GM03348 (cell line): ENCODE measurements at regions not wholly inside any gene's neighbourhood (a gene's known extent, or its start where the extent isn't known, plus 50 kb on each side); places are given as distances from the start of the nearest gene placed in this dataset.

Source experiments
- DNase-seq: peaks from one replicate; pipeline ENCODE4 v3.0.0; 2012; ENCODE audit warnings: low spot score

DNA sequence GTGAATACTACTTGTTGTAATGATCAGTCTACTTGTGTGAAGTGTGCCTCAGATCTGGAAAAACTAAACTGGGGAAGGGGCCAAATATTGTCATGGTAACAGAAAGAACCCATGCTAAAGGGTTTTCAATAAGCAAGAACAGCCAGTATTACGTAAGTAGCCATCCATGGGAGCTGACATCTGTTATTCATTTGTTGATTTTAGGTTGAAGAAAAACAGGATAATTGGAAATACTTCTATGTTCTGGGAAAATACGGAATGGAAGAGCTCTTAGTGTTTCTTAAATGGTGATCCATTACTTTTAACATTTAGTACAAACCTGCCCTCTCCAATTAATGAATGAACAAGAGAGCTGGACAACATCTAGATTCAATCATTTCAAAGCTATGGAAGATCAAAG, 485.8 kb downstream of the NTRK2 start:
- DNase-seq = no peak

DNA sequence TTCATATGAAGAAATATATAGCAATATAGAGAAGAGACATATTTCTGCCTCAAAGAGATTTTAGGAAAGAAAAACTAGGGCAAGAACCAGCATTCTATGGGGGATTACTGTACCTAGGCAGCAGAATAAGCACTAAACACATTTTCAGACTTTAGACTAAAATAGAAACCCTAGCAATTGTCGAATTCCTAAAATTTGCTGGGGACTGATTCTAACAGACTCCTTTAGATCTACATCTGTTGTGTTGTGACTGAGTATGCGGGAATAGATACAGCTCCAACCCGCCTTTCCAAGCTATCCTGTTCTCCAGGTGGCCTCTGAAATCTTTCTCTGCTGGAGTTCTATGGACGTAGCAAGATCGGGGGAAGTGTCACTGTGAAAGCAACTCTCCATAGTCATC, 482.2 kb downstream of the NTRK2 start:
- no peak for DNase-seq

DNA sequence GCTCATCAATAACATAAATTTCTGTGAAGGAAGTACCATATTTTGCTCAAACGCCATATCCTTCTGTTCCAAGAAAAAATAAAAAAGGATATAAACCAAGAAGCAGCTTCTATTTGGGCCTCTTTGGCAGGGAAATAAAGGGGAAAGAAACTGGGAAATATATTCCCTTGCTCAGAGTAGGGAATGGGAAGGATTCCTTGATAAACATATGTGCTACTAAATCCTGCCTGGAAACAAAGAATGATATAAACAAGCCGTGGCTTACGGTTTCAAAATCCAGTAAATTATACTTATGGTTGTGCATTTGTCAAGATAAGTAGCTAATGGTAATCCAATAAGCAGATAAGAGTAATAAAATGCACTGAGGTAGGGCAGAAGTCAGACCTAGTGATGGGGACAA, 481.6 kb downstream of the NTRK2 start:
- no peak for DNase-seq

DNA sequence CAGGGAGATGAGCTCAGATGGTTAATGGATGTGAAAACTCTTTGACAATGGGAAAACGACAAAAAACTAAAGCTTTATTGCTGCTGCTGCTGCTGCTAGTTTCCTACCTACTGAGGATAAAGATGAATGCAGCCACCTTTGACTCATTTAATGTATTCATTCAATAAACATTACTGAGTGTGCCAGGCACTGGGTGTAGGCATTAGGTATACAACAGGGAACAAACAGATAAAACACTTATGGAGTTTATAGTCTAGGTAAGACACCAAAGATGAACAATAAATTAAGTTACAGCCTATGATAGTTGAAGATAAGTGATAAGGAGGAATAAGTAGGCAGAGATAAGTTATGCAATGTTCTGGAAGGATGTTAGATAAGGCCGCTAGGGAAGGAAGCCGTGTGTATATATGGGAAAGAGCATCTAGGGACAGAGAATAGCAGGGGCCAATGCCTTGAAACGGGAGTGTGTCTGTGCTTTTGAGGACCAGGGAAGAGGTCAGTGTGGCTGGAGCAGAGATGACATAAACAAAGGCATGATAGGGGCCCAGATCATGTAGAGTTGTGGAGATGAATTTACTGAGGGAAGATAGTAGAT, 477.6 kb downstream of the NTRK2 start:
- no peak for DNase-seq

DNA sequence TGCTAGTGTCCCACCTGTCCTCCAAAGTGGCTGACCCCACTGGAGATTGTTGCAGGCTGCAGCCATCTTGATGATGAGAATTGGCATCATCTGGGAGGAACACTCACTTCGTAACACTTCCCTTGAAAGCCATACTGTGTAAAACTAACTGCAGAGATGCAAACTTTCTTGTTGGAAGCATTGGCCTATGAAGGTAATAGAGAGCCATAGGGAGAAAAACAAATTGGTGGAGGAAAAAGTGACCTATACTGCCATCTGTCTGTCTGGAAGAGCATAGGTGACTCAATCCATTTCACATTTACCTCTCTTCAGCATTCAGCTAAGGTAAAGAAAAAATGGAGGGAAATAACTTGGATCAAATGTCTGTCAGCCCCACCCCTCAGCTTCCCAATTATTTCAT, 473.4 kb downstream of the NTRK2 start:
- peak; percentile 12 for DNase-seq

DNA sequence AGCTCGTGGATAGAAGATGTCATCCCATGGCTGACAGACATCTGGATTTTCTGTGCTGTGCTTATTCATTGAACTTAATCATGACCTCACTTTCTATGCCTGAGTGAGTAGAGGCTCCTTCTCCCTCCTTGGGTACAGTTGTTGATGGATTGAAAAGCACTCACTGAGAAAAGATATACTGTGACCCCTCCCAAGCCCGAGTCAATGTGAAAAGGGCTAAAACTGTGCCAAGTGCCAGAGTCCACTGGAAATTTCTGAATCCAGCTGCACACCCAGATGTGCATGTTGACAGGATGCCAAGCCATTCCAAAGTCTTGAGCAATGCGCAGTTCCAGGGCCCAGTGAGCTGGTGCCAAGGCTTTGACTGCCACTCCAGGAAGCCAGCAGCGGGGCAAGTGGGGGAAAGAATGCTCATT, 473.0 kb downstream of the NTRK2 start:
- DNase-seq = no peak

DNA sequence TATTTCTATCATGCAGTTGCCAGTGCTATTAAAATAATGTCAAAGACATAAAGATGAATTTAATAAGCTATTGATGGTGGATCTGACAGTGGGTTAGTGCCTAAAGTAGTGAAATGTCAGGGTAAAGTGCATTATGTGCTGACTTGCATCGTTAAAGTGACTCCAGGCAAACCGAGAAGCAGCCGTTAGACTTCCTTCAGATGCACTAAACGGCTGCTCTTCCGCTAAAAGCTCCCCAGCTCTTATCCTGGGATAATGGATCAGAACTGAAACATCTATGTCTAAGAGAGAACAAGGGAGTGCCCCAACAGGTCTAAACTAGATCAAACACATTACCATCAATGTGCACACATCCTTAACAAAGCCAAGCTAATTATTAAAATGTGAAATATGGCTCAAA, 468.2 kb downstream of the NTRK2 start:
- DNase-seq = no peak

DNA sequence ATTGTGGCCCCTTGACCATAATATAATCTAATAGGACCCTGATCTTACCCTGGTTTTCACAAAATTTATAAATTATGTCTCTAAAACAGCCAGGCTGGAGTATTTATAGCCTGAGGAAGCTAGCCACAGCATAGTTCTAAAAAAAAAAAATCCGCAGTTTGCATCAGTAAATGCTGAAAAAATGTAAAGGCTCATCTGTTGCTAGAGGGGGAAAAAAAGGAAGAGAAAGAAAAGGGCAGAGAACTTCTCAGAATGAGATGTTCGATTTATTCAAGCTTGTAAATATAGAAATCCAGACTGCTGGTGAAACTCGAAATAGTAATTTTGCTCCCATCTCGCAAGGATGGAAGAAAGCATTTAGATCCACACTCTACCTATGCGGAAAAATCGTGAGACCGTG, 467.5 kb downstream of the NTRK2 start:
- DNase-seq = no peak

DNA sequence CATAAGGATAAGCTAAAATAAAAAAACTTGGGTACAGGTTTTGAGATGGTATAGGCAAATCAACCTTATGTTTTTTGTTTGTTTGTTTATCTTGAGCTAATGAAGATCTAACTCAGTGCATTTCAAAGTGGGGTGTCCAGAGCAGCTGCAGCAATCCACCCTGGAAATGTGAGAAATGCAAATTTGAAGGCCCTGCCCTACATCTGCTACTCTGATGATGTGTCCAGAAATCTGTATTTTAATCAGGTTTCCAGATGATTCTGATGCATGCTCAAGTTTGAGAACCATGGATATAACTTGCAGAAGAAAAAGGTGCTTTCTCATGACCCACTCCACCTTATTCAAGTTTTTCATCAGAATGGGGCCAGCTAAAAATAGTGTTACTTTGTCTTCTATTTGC, 467.0 kb downstream of the NTRK2 start:
- no peak for DNase-seq

DNA sequence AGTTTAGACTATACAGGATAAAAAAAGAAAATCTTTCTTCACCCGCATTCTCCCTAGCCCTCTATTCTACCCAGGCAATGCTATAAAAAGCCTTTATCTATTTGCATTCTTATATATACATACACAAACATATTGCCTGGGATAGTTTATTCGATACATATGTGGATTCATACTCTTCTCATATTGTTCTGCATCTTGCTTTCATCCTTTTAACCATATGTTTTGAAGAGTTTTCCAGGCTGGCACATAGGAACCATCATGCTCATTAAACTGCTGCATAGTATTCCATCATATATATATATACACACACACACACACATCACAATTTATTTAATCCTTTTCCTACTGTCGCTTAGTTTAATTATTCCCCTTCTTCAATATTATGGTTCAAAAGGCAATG, 461.2 kb downstream of the NTRK2 start:
- DNase-seq = no peak

DNA sequence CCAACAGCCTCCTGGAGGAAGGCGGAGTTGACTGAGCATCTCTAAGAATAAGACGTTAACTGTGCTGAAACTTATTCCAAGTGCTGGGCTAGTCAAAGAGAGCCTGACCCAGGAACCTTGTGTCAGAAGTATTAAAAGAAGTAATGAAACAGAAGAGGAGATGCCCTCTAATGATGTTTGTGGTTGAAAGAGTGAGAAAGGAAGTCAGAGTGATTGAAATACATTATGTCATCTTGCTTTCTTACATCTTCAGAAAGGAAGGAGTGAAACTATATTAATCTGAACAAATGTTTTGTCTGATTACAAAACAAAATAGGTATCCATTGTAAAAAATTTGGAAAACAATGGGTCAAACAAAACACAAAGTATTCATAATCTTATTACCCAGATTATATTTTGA, 460.7 kb downstream of the NTRK2 start:
- DNase-seq = no peak

DNA sequence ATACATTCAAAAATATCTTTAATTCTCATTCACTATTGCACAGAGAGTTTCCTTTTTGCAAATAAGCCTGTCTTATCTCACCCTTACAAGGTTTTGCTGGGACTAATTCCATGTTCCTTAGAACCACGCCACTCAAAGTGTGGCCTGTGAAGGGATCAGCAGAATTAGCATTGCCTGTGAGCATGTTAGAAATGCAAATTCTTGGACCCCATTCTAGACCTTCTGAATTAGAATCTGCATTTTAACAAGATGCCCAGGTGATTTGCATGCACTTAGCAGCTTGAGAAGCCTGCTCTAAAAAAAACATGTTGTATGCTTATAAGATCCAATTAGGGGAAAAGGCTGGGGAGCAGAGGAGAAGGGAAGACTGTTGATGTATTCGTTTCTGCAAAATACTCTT, 460.0 kb downstream of the NTRK2 start:
- no peak for DNase-seq

DNA sequence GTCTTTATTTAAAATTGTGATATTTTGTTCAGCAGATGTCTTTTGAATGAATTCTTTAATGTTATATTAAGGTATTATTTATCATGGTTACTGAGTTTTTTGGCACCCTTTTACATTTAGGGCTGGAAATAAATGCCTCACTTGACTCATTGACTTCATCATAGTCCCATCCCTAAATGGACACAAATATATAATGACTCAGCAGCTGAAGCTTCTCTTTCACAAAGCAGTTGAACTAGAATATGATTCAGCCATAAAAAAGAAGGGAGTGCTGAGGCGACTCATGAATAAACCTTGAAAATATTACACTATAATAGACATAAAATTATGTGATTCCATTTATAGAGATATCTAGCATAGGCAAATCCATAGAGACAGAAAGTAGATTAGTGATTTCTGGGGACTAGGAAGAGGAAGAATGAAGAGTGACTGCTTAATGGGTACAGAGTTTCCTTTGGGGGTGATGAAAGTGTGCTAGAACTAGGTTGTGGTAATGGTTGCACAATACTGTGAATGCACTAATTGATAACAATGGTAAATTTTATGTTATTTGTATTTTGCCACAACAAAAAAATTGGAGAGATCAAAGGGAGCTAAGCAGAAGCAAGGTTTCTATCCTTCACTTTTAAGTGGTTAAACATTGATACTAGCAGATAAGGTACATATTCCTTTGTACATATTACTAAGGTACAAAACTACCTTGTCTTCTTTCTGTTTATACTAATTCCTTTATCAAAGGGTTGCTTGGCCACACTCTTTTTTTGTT, 449.6 kb downstream of the NTRK2 start:
- DNase-seq = no peak

DNA sequence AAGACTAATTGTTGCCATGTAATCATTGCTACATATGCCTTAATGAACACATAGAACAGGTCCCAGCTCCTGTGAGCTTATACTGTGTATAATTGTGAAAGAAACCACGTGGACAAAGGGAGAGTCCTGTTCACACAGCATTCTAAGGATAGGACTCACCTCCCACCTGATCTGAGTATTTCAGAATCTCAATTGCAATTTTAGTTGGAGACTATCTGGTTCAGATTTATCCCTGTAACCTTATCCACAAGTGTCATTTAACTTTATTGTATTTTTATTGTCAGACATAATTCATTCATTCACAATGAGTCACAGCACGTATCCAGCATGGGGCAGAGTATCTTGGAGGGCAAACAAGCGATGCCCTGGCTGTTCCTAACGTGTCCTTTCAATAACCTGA, 448.3 kb downstream of the NTRK2 start:
- no peak for DNase-seq

DNA sequence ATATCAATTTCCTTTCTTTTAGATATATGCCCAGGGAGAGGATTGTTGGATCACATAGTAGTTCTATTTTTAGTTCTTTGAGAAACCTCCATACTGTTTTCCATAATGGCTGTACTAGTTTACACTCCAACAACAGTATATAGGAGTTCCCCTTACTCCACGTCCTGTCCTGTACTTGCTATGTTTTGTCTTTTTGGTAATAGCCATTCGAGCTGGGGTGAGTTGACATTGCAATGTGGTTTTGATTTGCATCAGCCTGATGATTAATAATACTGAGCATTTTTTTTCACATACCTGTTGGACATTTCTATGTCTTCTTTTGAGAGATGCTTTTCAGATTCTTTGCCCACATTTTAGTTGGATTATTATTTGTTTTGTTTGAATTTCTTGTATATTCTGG, 445.9 kb downstream of the NTRK2 start:
- no peak for DNase-seq

DNA sequence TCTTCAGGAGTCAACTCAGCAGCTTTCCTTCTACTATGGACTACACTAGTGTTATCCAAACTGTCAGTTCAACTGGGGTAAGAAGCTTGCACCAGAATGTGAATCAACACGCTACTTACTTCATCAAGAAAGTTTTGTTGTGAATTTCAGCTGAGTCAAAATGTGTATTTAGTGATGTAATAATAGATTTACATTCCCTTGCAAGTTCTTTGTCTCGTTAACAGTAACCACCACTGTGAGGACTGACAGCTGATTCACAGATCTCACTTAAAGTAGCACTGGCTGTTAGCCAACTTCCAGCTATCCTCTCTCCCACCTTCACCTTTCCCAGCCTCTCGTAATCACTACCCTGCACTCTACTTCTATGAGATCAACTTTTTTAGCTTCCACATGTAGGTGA, 445.3 kb downstream of the NTRK2 start:
- no peak for DNase-seq

DNA sequence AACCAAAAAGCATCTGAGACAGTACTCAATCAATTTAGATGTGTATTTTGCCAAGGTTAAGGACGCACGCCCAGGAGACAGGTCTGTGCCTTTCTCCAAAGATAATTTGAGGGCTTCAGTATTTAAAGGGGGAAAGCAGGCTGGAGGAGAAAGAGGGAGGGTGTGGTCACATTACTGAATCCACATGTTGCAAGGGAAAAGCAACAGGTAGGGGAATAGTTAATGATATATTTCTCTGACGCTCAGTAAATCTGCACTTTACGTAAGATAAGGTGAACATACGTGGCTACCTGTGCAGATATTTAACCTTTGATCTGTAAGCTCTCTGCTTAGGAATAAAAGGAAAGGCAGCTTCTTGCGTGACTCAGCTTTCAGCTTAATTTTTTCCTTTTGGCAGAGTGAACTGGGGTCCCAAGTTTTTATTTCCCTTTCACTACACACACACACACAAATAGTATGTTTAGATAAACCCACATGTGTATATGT, 443.4 kb downstream of the NTRK2 start:
- DNase-seq = no peak

DNA sequence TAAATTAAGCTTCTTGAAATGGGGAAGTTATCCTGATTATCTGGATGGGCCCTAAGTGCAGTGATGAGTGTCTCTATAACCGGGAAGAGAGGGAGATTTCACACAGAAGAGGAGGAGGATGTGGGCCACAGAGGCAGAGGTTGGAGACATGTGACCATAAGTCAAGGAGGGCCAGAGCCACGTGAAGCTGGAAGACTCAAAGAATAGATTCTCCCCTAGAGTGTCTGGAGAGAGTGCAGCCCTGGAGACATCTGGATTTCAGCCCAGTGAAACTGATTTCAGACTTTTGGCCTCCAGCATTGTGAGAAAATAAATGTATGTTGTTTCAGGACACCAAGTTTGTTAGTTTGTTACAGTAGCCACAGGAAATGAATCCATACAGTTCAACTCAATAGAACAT, 442.9 kb downstream of the NTRK2 start:
- DNase-seq = no peak

DNA sequence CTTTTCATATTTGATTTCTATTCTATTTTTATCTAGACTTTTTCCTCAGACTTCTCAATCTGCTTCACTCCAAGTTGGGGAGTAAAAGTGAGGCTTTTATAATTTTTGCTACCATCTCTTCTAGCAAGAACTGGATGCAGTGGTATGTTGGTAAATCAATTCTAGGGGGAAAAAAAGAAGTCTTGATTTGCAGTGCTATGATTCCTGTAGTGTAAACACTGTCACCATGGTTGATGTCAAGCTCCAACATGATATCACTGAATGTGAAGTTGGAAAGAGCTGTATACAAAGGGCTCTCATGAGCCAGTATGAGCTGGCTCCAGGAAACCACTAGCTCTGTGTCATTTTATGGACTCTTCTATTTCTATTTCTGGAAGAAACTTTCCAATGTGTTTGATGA, 439.2 kb downstream of the NTRK2 start:
- DNase-seq = no peak

DNA sequence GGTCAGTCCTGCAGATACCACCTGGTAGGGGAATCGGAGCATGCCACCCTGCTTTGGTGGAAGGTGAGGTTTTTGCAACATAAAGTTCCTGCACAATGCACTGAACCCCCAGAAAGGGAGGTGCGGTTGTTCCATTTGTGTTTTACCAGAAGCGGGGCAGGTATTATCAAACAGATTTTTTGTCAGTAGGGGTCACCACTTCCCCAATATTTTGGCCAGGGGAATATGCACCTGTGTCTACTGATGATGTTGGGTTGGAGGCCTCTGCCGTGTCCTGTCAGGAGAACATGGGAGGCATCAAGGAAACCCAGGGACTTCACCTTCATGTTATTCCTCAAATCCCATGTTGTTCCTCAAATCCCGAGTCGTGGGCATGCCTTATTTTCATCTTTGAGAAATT, 438.7 kb downstream of the NTRK2 start:
- no peak for DNase-seq

DNA sequence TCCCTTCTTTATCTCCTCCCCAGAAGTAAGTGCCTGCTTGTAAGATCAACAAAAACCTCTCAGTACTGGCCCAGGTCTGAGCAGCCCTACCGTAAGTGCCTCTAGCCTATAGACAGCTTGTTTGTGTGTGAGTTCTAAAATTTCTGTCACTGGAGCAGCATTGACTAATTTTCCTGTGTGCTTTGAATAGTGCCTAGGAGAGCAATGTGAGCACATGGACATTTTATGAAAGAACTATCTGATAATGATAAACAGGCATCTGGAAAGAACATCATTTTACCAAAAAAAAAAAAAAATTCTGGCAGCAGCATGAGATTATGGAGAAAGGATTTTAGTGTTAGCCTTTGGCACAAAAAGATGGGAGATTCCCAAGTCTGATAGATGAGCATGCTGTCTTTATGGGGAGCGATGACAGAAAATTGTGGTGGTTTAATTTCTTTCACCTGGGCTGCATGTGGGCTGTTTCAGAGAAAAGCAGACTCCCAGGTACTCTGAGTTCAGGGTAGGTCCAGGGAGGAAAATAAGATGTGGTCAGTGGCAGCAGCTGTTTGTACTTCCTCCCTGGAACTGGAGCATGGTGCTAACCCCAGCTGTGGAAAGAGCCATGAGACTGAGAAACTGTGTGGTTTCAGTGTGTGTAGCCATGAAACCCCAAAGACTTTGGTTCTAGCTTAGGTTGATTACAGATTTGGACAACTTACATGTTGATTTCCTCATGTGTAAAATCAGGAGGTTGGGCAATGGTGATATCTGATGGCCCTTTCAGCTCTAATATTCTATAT, 419.9 kb downstream of the NTRK2 start:
- no peak for DNase-seq

DNA sequence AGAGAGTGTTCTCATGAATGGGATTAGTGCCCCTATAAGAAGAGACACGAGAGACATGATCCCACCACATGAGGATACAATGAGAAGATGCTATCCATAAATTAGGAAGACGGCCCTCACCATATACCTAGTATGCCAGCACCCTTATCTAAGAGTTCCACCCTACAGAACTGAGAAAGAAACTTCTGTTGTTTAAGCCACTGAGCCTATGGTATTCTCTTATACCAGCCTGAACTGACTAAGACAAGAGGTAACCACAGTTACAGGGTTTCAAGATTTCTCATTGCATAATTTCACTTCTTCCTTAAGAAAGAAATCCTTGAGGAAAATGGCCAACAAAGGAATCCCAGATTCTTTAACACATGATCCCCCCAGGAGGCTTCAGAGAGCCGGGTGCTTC, 412.4 kb downstream of the NTRK2 start:
- no peak for DNase-seq

DNA sequence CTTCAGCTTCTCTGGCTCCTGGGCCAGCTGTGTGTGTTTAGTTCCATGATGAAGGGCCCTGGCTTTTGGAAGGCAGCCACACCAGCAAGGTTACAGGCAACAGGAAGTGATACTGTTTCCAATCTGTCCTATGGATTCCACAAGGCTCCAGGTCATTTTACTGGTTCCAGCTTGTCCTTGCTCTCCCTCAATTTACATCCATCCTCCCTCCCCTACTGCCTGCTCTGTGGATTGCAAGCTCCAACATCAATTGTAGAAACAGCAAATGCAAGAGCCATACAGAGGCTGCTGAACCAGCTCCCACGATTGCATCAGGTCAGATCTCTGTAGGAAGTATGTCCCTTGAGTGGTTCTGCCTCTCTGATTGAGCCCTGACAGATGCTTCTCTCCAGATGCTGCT, 409.8 kb downstream of the NTRK2 start:
- no peak for DNase-seq
